CD1c-positive myeloid dendritic cell (primary cell): ENCODE measurements at regions not wholly inside any gene's neighbourhood (a gene's known extent, or its start where the extent isn't known, plus 50 kb on each side); places are given as distances from the start of the nearest gene placed in this dataset.
"Not testable (repeated sequence)": the region's sequence is repeated elsewhere in the genome, so short reads cannot be mapped to it uniquely, and the experiment has no call there.

ENCODE experiments used
- DNase-seq: peaks from one replicate; pipeline ENCODE4 v3.0.0-alpha.2; 2016; ENCODE audit errors: extremely low spot score

- DNase-seq = no peak
Measured at GRCh38 chr14:41073544-41073943, 533.1 kb upstream of the LRFN5 start.

- no peak for DNase-seq
Measured at GRCh38 chr14:41072776-41073175, 533.9 kb upstream of the LRFN5 start.

GRCh38 chr14:41071351-41071750 lies 535.3 kb upstream of the LRFN5 start:
- no peak for DNase-seq

- no peak for DNase-seq
Measured at GRCh38 chr14:41062826-41063225, 543.9 kb upstream of the LRFN5 start.

- DNase-seq = no peak
Measured at GRCh38 chr14:41055589-41055988, 551.1 kb upstream of the LRFN5 start.

GRCh38 chr14:41051801-41052200 lies 554.9 kb upstream of the LRFN5 start:
- no peak for DNase-seq

- DNase-seq = no peak
Measured at GRCh38 chr14:41047763-41048162, 558.9 kb upstream of the LRFN5 start.

- DNase-seq = no peak
Measured at GRCh38 chr14:41037388-41037787, 569.3 kb upstream of the LRFN5 start.

- no peak for DNase-seq
Measured at GRCh38 chr14:41034969-41035368, 571.7 kb upstream of the LRFN5 start.

GRCh38 chr14:41022932-41023331 lies 583.7 kb upstream of the LRFN5 start:
- DNase-seq = no peak

GRCh38 chr14:41016213-41016612 lies 590.5 kb upstream of the LRFN5 start:
- no peak for DNase-seq

GRCh38 chr14:41000350-41000749 lies 606.3 kb upstream of the LRFN5 start:
- no peak for DNase-seq

GRCh38 chr14:40989260-40989659 lies 617.4 kb upstream of the LRFN5 start:
- no peak for DNase-seq

- no peak for DNase-seq
Measured at GRCh38 chr14:40987481-40987880, 619.2 kb upstream of the LRFN5 start.

- no peak for DNase-seq
Measured at GRCh38 chr14:40986655-40987054, 620.0 kb upstream of the LRFN5 start.

GRCh38 chr14:40985584-40985983 lies 621.1 kb upstream of the LRFN5 start:
- DNase-seq = no peak

GRCh38 chr14:40983604-40984003 lies 623.1 kb upstream of the LRFN5 start:
- DNase-seq = no peak

GRCh38 chr14:40981247-40981646 lies 625.4 kb upstream of the LRFN5 start:
- no peak for DNase-seq

GRCh38 chr14:40960257-40960656 lies 646.4 kb upstream of the LRFN5 start:
- DNase-seq = not testable (repeated sequence)

GRCh38 chr14:40955131-40955505 lies 651.6 kb upstream of the LRFN5 start:
- DNase-seq = no peak

- not testable (repeated sequence) for DNase-seq
Measured at GRCh38 chr14:40954448-40955130, 652.1 kb upstream of the LRFN5 start.

- no peak for DNase-seq
Measured at GRCh38 chr14:40944521-40944920, 662.2 kb upstream of the LRFN5 start.

- DNase-seq = no peak
Measured at GRCh38 chr14:40936861-40937260, 669.8 kb upstream of the LRFN5 start.

GRCh38 chr14:40920380-40920779 lies 686.3 kb upstream of the LRFN5 start:
- DNase-seq = no peak
